Esophagus muscularis mucosa (tissue), 4 donors: ENCODE measurements at regions not wholly inside any gene's neighbourhood (a gene's known extent, or its start where the extent isn't known, plus 50 kb on each side); places are given as distances from the start of the nearest gene placed in this dataset.

Experiments used
- EP300 ChIP-seq: sonication (generic); formaldehyde crosslinking; IDR thresholded peaks from one replicate; pipeline ENCODE4 v1.6.1; 2017; ENCODE audit warnings: antibody characterized with exemption
- POLR2A ChIP-seq: fragments of 450-650 bp; IDR thresholded peaks from one replicate; pipeline ENCODE4 v1.6.1; 2017; ENCODE audit warnings: antibody characterized with exemption, moderate library complexity, mild to moderate bottlenecking, low read depth
- POLR2AphosphoS5 ChIP-seq, 2 donors: sonication (generic); formaldehyde crosslinking; IDR thresholded peaks; one replicate each; pipeline ENCODE4 v1.6.1; 2017; ENCODE audit warnings: antibody characterized with exemption in 2 of 2
- TF ChIP-seq, protein P1 (sequence below), 3 experiments: fragments of 200-600 bp in 2 of 3; fragments of 450-650 bp in 1 of 3; sonication (generic) in 2 of 3; IDR thresholded peaks; one replicate each; pipeline ENCODE4 v1.5.1; 2017 to 2019; ENCODE audit warnings: antibody characterized with exemption in 3 of 3, mild to moderate bottlenecking in 2 of 3, moderate library complexity in 1 of 3

DNA sequence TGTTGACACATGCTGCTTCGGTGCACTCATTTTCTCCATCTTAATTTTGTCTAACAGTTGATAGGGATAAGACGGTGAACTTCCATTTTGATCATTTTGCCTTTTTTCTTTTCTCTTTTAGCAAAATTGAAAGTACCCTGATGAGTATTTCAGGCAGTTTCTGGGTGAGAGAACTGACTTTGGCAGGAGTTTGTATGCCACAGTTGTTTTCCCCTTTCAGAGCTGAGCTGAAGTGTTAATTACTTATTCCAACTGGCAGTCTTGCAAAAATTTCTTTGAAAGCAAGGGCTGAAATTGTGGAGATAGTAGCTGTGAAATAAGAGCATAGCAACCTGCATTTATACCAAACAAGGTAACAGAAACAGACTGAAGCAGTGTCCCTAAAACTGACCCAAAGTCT is 180.2 kb downstream of the SLITRK5 start:
- no peak for TF ChIP-seq EP300
- TF ChIP-seq, protein P1, sequence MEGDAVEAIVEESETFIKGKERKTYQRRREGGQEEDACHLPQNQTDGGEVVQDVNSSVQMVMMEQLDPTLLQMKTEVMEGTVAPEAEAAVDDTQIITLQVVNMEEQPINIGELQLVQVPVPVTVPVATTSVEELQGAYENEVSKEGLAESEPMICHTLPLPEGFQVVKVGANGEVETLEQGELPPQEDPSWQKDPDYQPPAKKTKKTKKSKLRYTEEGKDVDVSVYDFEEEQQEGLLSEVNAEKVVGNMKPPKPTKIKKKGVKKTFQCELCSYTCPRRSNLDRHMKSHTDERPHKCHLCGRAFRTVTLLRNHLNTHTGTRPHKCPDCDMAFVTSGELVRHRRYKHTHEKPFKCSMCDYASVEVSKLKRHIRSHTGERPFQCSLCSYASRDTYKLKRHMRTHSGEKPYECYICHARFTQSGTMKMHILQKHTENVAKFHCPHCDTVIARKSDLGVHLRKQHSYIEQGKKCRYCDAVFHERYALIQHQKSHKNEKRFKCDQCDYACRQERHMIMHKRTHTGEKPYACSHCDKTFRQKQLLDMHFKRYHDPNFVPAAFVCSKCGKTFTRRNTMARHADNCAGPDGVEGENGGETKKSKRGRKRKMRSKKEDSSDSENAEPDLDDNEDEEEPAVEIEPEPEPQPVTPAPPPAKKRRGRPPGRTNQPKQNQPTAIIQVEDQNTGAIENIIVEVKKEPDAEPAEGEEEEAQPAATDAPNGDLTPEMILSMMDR (IDR thresholded peaks at IDR 0.05), result no peak
- no peak for TF ChIP-seq POLR2A
- TF ChIP-seq POLR2AphosphoS5 (IDR thresholded peaks at IDR 0.05), result no peak
